ENCODE measurements at regions not wholly inside any gene's neighbourhood (a gene's known extent, or its start where the extent isn't known, plus 50 kb on each side); places are given as distances from the start of the nearest gene placed in this dataset.

DNA sequence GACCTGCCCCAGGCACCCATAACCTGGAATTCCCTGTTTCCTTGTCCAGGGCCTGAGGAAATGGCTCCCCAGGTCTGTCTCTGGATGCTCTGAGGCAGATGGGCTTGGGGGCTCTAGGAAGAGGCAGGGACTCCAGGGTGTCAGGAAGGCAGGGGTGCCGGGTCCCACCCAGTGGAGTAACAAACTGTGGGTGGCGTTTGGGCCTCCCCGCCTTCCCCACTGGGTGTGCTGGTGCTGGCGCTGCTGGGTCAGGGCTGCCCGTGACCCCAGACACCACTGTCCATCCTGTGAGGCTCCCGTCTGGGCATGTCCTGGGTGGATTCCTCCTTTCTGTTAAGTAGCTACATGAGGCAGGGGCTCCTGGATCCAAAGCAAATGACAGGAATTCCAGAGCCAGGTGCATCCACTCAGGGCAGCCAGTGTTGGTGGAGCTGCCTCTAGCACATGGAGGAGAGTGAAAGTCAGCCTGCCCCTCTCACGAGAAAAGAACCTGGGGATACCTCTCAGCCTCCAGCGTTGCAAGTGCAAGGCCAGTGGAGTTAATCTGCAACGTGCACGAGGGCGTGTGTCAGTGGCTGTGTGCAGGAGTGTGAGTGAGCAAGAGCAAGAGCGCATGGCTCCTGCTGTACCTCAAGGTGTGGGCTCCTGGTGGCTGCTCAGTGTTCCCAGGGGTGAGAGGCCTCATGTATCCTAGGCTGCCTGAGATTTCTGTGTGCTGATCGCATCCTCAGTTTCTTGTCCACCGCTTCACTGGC is 403.1 kb downstream of the TMEM121 start:
- Histone ChIP-seq H3K36me3 (no peaks in the 10 kb centered on the region), H3K4me1 (no peaks in the 10 kb centered on the region), H3K27ac (no peak overlapping the region), H3K27me3 (no peaks in the 10 kb centered on the region), H3K9me3 (no peaks in the 10 kb centered on the region), H3K4me3 (replicated peaks in 1 of 3) (no peak overlapping the region)
- intact Hi-C loops (cut with DNase I): no loop called here
- no peak for TF ChIP-seq CTCF (IDR thresholded peaks at IDR 0.05)
- no peak for TF ChIP-seq POLR2A (IDR thresholded peaks at IDR 0.05)
- 80 to 84% methylated on average over 12 to 14 of the region's 14 CpGs for WGBS, 2 donors
- no peak for DNase-seq

GRCh38 chr14:105930572-105930971 is 404.2 kb downstream of the TMEM121 start:
- Histone ChIP-seq H3K27ac (no peak overlapping the region), H3K36me3 (no peaks in the 10 kb centered on the region), H3K27me3 (no peaks in the 10 kb centered on the region), H3K4me1 (no peaks in the 10 kb centered on the region), H3K4me3 (replicated peaks in 1 of 3) (no peak overlapping the region), H3K9me3 (no peaks in the 10 kb centered on the region)
- 79 to 86% methylated on average over 5 of the region's 5 CpGs for WGBS, 2 donors
- no peak for DNase-seq
- intact Hi-C loops (cut with DNase I): no loop called here
- TF ChIP-seq POLR2A (IDR thresholded peaks at IDR 0.05) (no peak), CTCF (IDR thresholded peaks at IDR 0.05) (no peak)

DNA sequence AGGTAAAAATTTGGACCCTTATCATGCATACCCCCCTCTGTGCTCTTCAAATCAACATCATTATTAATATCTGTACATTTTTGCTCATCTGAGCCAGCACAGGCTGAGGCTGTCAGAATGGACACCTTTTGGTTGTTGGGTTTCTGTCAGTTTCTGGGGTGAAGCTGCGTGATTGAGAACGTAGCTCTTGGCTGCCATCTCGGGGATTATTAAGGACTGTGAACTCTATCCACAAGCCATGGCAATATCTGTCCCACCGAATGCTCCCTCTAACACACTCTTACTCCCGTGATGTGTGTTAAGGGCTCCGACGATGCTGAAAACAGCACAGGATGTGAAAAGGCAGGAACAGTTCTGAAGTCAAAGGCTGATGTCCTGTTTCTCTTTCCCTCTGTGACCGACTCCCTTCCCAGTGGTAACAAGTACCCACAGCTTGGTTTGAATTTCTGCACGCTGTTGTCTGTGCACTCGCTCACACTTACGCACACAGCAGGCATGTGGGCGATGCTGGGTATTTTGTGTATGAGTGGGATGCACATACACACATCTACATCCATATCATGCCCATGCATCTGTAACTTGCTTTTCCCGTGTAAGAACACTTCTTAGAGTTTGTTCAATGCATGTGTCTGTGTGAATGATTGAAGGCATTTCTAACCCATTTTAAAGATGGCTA is 405.6 kb downstream of the TMEM121 start:
- intact Hi-C loops (cut with DNase I): no loop called here
- TF ChIP-seq POLR2A (IDR thresholded peaks at IDR 0.05) (no peak), CTCF (IDR thresholded peaks at IDR 0.05) (no peak)
- 69 to 80% methylated on average over 13 of the region's 13 CpGs for WGBS, 2 donors
- no peaks in the 10 kb centered on the region for H3K27me3 ChIP-seq
- no peaks in the 10 kb centered on the region for H3K36me3 ChIP-seq
- H3K4me3 ChIP-seq (replicated peaks in 1 of 3): no peak overlapping the region
- no peaks in the 10 kb centered on the region for H3K4me1 ChIP-seq
- H3K27ac ChIP-seq: no peak overlapping the region
- no peak for DNase-seq
- H3K9me3 ChIP-seq: no peaks in the 10 kb centered on the region

- H3K27me3 ChIP-seq: no peaks in the 10 kb centered on the region
- H3K4me1 ChIP-seq: no peaks in the 10 kb centered on the region
- H3K9me3 ChIP-seq: no peaks in the 10 kb centered on the region
- H3K4me3 ChIP-seq (replicated peaks in 1 of 3): no peak overlapping the region
- intact Hi-C loops (cut with DNase I): no loop called here
- no peaks in the 10 kb centered on the region for H3K36me3 ChIP-seq
- WGBS, 2 donors: 64 to 77% methylated on average over 7 of the region's 7 CpGs
- TF ChIP-seq POLR2A (IDR thresholded peaks at IDR 0.05): no peak
- TF ChIP-seq CTCF (IDR thresholded peaks at IDR 0.05): no peak
- H3K27ac ChIP-seq: no peak overlapping the region
- DNase-seq: no peak
Measured at GRCh38 chr14:105933238-105933637, 406.9 kb downstream of the TMEM121 start.

GRCh38 chr14:105935384-105935783 is 409.0 kb downstream of the TMEM121 start:
- DNase-seq: no peak
- Histone ChIP-seq H3K36me3 (no peaks in the 10 kb centered on the region), H3K9me3 (no peaks in the 10 kb centered on the region), H3K4me3 (replicated peaks in 1 of 3) (no peak overlapping the region), H3K27ac (no peak overlapping the region), H3K27me3 (no peaks in the 10 kb centered on the region), H3K4me1 (no peaks in the 10 kb centered on the region)
- no peak for TF ChIP-seq POLR2A (IDR thresholded peaks at IDR 0.05)
- no peak for TF ChIP-seq CTCF (IDR thresholded peaks at IDR 0.05)
- intact Hi-C loops (cut with DNase I): no loop called here
- 74 to 80% methylated on average over 3 of the region's 3 CpGs for WGBS, 2 donors
